Neural progenitor cell (in vitro differentiated cells): ENCODE measurements at regions not wholly inside any gene's neighbourhood (a gene's known extent, or its start where the extent isn't known, plus 50 kb on each side); places are given as distances from the start of the nearest gene placed in this dataset.

Experiments
- DNase-seq: peaks from one replicate; pipeline ENCODE4 v3.0.0-alpha.2; 2016; ENCODE audit warnings: low spot score
- H2AFZ ChIP-seq: fragments of 200-600 bp; sonication (generic); replicated peaks from 2 replicates; pipeline ENCODE4 v1.6.1; 2016; ENCODE audit warnings: antibody characterized with exemption
- H3F3A ChIP-seq: fragments of 200-600 bp; sonication (generic); 2 replicates; pipeline ENCODE4 v1.6.1; 2016; ENCODE audit warnings: antibody characterized with exemption, low read depth
- H3K27ac ChIP-seq: fragments of 200-600 bp; sonication (generic); 2 replicates; pipeline ENCODE4 v1.5.1; 2016; ENCODE audit warnings: mild to moderate bottlenecking
- H3K27me3 ChIP-seq: fragments of 200-600 bp; sonication (generic); 2 replicates; pipeline ENCODE4 v1.6.1; 2016; ENCODE audit warnings: mild to moderate bottlenecking, moderate library complexity
- H3K36me3 ChIP-seq: fragments of 200-600 bp; sonication (generic); 2 replicates; pipeline ENCODE4 v1.5.1; 2016
- H3K4me1 ChIP-seq: fragments of 200-600 bp; sonication (generic); 2 replicates; pipeline ENCODE4 v1.6.1; 2016; ENCODE audit warnings: mixed run types
- H3K4me2 ChIP-seq: fragments of 200-600 bp; sonication (generic); 2 replicates; pipeline ENCODE4 v1.6.1; 2016
- H3K4me3 ChIP-seq: fragments of 200-600 bp; sonication (generic); 2 replicates; pipeline ENCODE4 v1.5.1; 2016
- H3K79me2 ChIP-seq: fragments of 200-600 bp; sonication (generic); 2 replicates; pipeline ENCODE4 v1.6.1; 2016; ENCODE audit warnings: low read depth
- H3K9ac ChIP-seq: fragments of 200-600 bp; sonication (generic); 2 replicates; pipeline ENCODE4 v1.6.1; 2016
- H3K9me3 ChIP-seq: fragments of 200-600 bp; sonication (generic); 2 replicates; pipeline ENCODE4 v1.5.1; 2016; ENCODE audit warnings: low read depth
- H4K20me1 ChIP-seq: fragments of 200-600 bp; sonication (generic); 2 replicates; pipeline ENCODE4 v1.6.1; 2016; ENCODE audit warnings: low read depth
- H3K27ac Mint-ChIP-seq: 3 replicates; pipeline ENCODE4 v1.8.0; 2021; ENCODE audit warnings: mixed read lengths
- H3K27me3 Mint-ChIP-seq: 2 replicates; pipeline ENCODE4 v1.8.0; 2022; ENCODE audit warnings: low read depth, mild to moderate bottlenecking, inconsistent platforms, moderate library complexity, mixed read lengths; ENCODE audit not compliant: insufficient read depth
- H3K36me3 Mint-ChIP-seq: 3 replicates; pipeline ENCODE4 v1.8.0; 2021; ENCODE audit warnings: mixed read lengths
- H3K4me1 Mint-ChIP-seq: 3 replicates; pipeline ENCODE4 v1.8.0; 2021; ENCODE audit warnings: mixed read lengths
- H3K4me3 Mint-ChIP-seq: 3 replicates; pipeline ENCODE4 v1.8.0; 2021; ENCODE audit warnings: mild to moderate bottlenecking, moderate library complexity, mixed read lengths
- H3K9me3 Mint-ChIP-seq: 3 replicates; pipeline ENCODE4 v1.8.0; 2020; ENCODE audit warnings: mixed read lengths
- EZH2 ChIP-seq: fragments of 200-600 bp; sonication (generic); IDR thresholded peaks from 2 replicates; pipeline ENCODE4 v1.6.1; 2017; ENCODE audit warnings: antibody characterized with exemption, mild to moderate bottlenecking, moderate library complexity
- EZH2phosphoT487 ChIP-seq: fragments of 200-600 bp; sonication (generic); IDR thresholded peaks from 2 replicates; pipeline ENCODE4 v1.6.1; 2017; ENCODE audit warnings: antibody characterized with exemption
- TF ChIP-seq, protein P1 (sequence below): fragments of 200-600 bp; sonication (generic); IDR thresholded peaks from 2 replicates; pipeline ENCODE4 v1.5.1; 2017; ENCODE audit warnings: antibody characterized with exemption, mild to moderate bottlenecking

DNA sequence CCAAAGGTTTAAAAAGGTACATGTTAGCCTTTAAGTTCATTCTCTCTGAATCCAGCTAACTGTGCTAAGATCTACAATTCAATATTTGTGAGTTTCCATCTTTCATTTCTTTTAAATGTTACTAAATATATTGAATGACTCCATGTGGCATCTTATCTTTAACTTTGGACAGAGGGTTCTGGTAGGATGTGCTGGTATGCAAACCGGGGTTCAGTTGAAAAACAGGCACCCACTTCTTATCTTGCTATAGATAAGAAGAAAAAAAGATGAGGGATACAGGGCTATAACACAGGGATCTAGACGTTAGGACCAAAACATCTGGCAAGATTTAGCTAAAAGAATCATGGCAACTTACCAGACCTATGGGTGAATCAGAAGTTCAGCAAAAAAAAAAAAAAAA, 538.3 kb downstream of the EDEM1 start:
- Mint-ChIP-seq H3K4me3 (no peak overlapping the region), H3K27ac (no peak overlapping the region), H3K9me3 (no peaks in the 10 kb centered on the region), H3K4me1 (no peaks in the 10 kb centered on the region), H3K36me3 (no peaks in the 10 kb centered on the region), H3K27me3 (no peaks in the 10 kb centered on the region)
- no peak overlapping the region for H3K4me3 ChIP-seq
- no peak overlapping the region for H3K27ac ChIP-seq
- no peaks in the 10 kb centered on the region for H3K79me2 ChIP-seq
- H2AFZ ChIP-seq: no peak overlapping the region
- H3K4me2 ChIP-seq: no peak overlapping the region
- no peak for DNase-seq
- H3K36me3 ChIP-seq: no peaks in the 10 kb centered on the region
- H3K9ac ChIP-seq: no peak overlapping the region
- no peaks in the 10 kb centered on the region for H3K9me3 ChIP-seq
- no peak for TF ChIP-seq EZH2
- TF ChIP-seq, protein P1, sequence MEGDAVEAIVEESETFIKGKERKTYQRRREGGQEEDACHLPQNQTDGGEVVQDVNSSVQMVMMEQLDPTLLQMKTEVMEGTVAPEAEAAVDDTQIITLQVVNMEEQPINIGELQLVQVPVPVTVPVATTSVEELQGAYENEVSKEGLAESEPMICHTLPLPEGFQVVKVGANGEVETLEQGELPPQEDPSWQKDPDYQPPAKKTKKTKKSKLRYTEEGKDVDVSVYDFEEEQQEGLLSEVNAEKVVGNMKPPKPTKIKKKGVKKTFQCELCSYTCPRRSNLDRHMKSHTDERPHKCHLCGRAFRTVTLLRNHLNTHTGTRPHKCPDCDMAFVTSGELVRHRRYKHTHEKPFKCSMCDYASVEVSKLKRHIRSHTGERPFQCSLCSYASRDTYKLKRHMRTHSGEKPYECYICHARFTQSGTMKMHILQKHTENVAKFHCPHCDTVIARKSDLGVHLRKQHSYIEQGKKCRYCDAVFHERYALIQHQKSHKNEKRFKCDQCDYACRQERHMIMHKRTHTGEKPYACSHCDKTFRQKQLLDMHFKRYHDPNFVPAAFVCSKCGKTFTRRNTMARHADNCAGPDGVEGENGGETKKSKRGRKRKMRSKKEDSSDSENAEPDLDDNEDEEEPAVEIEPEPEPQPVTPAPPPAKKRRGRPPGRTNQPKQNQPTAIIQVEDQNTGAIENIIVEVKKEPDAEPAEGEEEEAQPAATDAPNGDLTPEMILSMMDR: no peak
- no peak for TF ChIP-seq EZH2phosphoT487
- peaks cover 3% of the 10 kb centered on the region for H3K4me1 ChIP-seq
- no peaks in the 10 kb centered on the region for H3K27me3 ChIP-seq
- no peaks in the 10 kb centered on the region for H3F3A ChIP-seq
- no peaks in the 10 kb centered on the region for H4K20me1 ChIP-seq

DNA sequence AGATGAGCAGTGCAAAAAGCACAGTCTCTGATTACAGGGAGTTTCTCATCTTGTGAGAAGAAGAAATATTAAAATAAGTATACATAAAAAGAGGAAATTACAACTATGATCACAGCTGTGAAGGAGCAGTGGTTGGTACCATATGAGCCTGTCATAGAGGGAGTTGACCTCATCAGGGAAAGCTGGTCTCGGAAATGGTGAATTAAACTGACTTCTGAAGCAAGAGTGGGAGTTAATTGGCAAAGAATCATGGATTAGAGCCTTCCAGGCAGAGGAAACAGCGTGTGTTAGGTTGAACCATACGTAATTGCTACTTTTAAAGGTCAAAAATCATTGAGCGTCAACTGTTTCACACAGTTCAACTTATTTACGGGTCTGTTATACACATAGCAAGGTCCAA, 539.1 kb downstream of the EDEM1 start:
- DNase-seq: no peak
- Mint-ChIP-seq H3K4me1 (no peaks in the 10 kb centered on the region), H3K27me3 (no peaks in the 10 kb centered on the region), H3K4me3 (no peak overlapping the region), H3K36me3 (no peaks in the 10 kb centered on the region), H3K9me3 (no peaks in the 10 kb centered on the region), H3K27ac (no peak overlapping the region)
- no peaks in the 10 kb centered on the region for H3K79me2 ChIP-seq
- H3K4me3 ChIP-seq: no peak overlapping the region
- H3F3A ChIP-seq: no peaks in the 10 kb centered on the region
- H3K27ac ChIP-seq: no peak overlapping the region
- H4K20me1 ChIP-seq: no peaks in the 10 kb centered on the region
- no peaks in the 10 kb centered on the region for H3K27me3 ChIP-seq
- H2AFZ ChIP-seq: no peak overlapping the region
- H3K9me3 ChIP-seq: no peaks in the 10 kb centered on the region
- H3K4me1 ChIP-seq: peaks cover 4% of the 10 kb centered on the region
- no peak for TF ChIP-seq EZH2phosphoT487
- TF ChIP-seq, protein P1: no peak
- no peak for TF ChIP-seq EZH2
- no peak overlapping the region for H3K9ac ChIP-seq
- no peak overlapping the region for H3K4me2 ChIP-seq
- no peaks in the 10 kb centered on the region for H3K36me3 ChIP-seq

- no peak overlapping the region for H3K9ac ChIP-seq
- peaks cover 4% of the 10 kb centered on the region for H3K4me1 ChIP-seq
- H3K27me3 ChIP-seq: no peaks in the 10 kb centered on the region
- DNase-seq: no peak
- H3K79me2 ChIP-seq: no peaks in the 10 kb centered on the region
- no peaks in the 10 kb centered on the region for H3K27me3 Mint-ChIP-seq
- no peaks in the 10 kb centered on the region for H3K9me3 ChIP-seq
- H3K4me2 ChIP-seq: no peak overlapping the region
- H3K36me3 Mint-ChIP-seq: no peaks in the 10 kb centered on the region
- no peaks in the 10 kb centered on the region for H4K20me1 ChIP-seq
- no peak overlapping the region for H3K27ac ChIP-seq
- H3K4me3 ChIP-seq: no peak overlapping the region
- H3K27ac Mint-ChIP-seq: no peak overlapping the region
- H3K9me3 Mint-ChIP-seq: no peaks in the 10 kb centered on the region
- no peaks in the 10 kb centered on the region for H3F3A ChIP-seq
- H3K4me1 Mint-ChIP-seq: no peaks in the 10 kb centered on the region
- H3K36me3 ChIP-seq: no peaks in the 10 kb centered on the region
- no peak overlapping the region for H3K4me3 Mint-ChIP-seq
- TF ChIP-seq EZH2phosphoT487 (no peak), EZH2 (no peak)
- TF ChIP-seq, protein P1: no peak
- H2AFZ ChIP-seq: no peak overlapping the region
These were observed 540.4 kb downstream of the EDEM1 start for GRCh38 chr3:5727743-5728484.
